Ascending aorta (tissue), 2 donors: ENCODE measurements at regions not wholly inside any gene's neighbourhood (a gene's known extent, or its start where the extent isn't known, plus 50 kb on each side); places are given as distances from the start of the nearest gene placed in this dataset.

ENCODE experiments used
- DNase-seq, 2 donors: peaks; one replicate each; pipeline ENCODE4 v3.0.0-alpha.2; 2019; ENCODE audit warnings: low spot score in 2 of 2
- H3K27ac ChIP-seq, 2 donors: fragments of 200-600 bp; sonication (generic); one replicate each; pipeline ENCODE4 v1.5.1; 2016 to 2017; ENCODE audit warnings: mild to moderate bottlenecking in 1 of 2
- H3K27me3 ChIP-seq: fragments of 200-600 bp; sonication (generic); one replicate; pipeline ENCODE4 v1.5.1; 2017
- H3K36me3 ChIP-seq, 2 donors: fragments of 200-600 bp; sonication (generic); one replicate each; pipeline ENCODE4 v1.5.1; 2016
- H3K4me1 ChIP-seq, 2 donors: fragments of 200-600 bp; sonication (generic); one replicate each; pipeline ENCODE4 v1.5.1; 2016 to 2017; ENCODE audit warnings: mild to moderate bottlenecking in 1 of 2
- H3K4me3 ChIP-seq, 2 donors: fragments of 200-600 bp; sonication (generic); one replicate each; pipeline ENCODE4 v1.5.1; 2016 to 2017; ENCODE audit warnings: mild to moderate bottlenecking in 1 of 2
- H3K9me3 ChIP-seq, 2 donors: fragments of 200-600 bp; sonication (generic); one replicate each; pipeline ENCODE4 v1.5.1; 2016
- CTCF ChIP-seq, 3 experiments: fragments of 200-600 bp in 2 of 3; fragments of 450-650 bp in 1 of 3; sonication (generic) in 2 of 3; IDR thresholded peaks; one replicate each; pipeline ENCODE4 v1.5.1; 2016 to 2019; ENCODE audit warnings: antibody characterized with exemption in 3 of 3, mild to moderate bottlenecking in 1 of 3, moderate library complexity in 1 of 3
- intact Hi-C: fragments of 100-400 bp; cut with DNase I; formaldehyde crosslinking; loops from one replicate; pipeline ENCODE4 v1.15.1; 2023

DNA sequence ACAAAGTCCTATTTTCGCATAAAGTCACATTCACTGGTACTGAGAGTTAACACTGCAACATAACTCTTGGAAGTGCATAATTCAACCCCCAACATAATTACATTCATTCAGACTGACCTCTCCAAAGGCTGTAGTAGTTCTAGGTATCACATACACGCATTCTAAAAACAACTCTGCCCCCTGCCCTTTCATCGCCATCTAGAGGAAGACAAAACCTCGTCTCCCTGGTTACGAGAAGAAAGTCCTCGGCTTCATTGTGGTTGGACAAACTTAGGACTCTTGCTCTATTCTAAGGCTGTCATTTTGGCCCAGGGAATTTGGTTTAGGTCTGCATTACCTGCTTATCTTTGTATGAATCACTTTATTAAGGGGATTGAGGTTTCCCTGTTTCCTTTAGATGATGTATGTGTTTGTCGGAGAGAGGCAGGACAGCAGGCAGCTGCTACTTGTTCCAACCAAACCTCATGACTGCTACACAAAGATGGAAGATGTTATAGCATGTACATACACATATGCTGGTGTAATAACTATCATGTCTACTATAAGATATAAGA, 215.4 kb upstream of the NRXN1 start:
- no peak for TF ChIP-seq CTCF (IDR thresholded peaks at IDR 0.05)

GRCh38 chr2:51243892-51244535, 212.1 kb upstream of the NRXN1 start:
- DNase-seq, result no peak
- intact Hi-C loops, result no loop called here
- H3K9me3 ChIP-seq, result no peaks in the 10 kb centered on the region
- TF ChIP-seq CTCF (IDR thresholded peaks at IDR 0.05), result no peak
- H3K4me1 ChIP-seq, result no peaks in the 10 kb centered on the region
- no peak overlapping the region for H3K27ac ChIP-seq
- no peaks in the 10 kb centered on the region for H3K36me3 ChIP-seq
- H3K27me3 ChIP-seq, result no peaks in the 10 kb centered on the region
- H3K4me3 ChIP-seq, result no peak overlapping the region

More for the DNA sequence above, 215.4 kb upstream of the NRXN1 start:
- DNase-seq, result no peak
- H3K27me3 ChIP-seq, result no peaks in the 10 kb centered on the region
- intact Hi-C loops, result no loop called here
- no peak overlapping the region for H3K27ac ChIP-seq
- no peaks in the 10 kb centered on the region for H3K4me1 ChIP-seq
- H3K4me3 ChIP-seq, result no peak overlapping the region
- no peaks in the 10 kb centered on the region for H3K36me3 ChIP-seq
- no peaks in the 10 kb centered on the region for H3K9me3 ChIP-seq

- no peak for TF ChIP-seq CTCF (IDR thresholded peaks at IDR 0.05)
- H3K36me3 ChIP-seq, result no peaks in the 10 kb centered on the region
- no peak for DNase-seq
- intact Hi-C loops, result no loop called here
- H3K9me3 ChIP-seq, result no peaks in the 10 kb centered on the region
- no peaks in the 10 kb centered on the region for H3K27me3 ChIP-seq
- no peak overlapping the region for H3K4me3 ChIP-seq
- no peaks in the 10 kb centered on the region for H3K4me1 ChIP-seq
- no peak overlapping the region for H3K27ac ChIP-seq
Observed at GRCh38 chr2:51237626-51238271, 205.8 kb upstream of the NRXN1 start.

- no peaks in the 10 kb centered on the region for H3K4me1 ChIP-seq
- no peak overlapping the region for H3K4me3 ChIP-seq
- no peak overlapping the region for H3K27ac ChIP-seq
- DNase-seq, result no peak
- no peaks in the 10 kb centered on the region for H3K36me3 ChIP-seq
- H3K9me3 ChIP-seq, result no peaks in the 10 kb centered on the region
- no peak for TF ChIP-seq CTCF (IDR thresholded peaks at IDR 0.05)
- intact Hi-C loops, result no loop called here
- no peaks in the 10 kb centered on the region for H3K27me3 ChIP-seq
Observed at GRCh38 chr2:51232027-51232426, 200.1 kb upstream of the NRXN1 start.

- DNase-seq, result no peak
- Histone ChIP-seq H3K9me3 (no peaks in the 10 kb centered on the region), H3K27ac (no peak overlapping the region), H3K4me3 (no peak overlapping the region), H3K27me3 (no peaks in the 10 kb centered on the region), H3K36me3 (no peaks in the 10 kb centered on the region), H3K4me1 (no peaks in the 10 kb centered on the region)
- TF ChIP-seq CTCF (IDR thresholded peaks at IDR 0.05), result no peak
- intact Hi-C loops, result no loop called here
Observed at GRCh38 chr2:51231071-51231470, 199.1 kb upstream of the NRXN1 start.
